ENCODE measurements at regions not wholly inside any gene's neighbourhood (a gene's known extent, or its start where the extent isn't known, plus 50 kb on each side); places are given as distances from the start of the nearest gene placed in this dataset.
A peak's percentile ranks its signal among the peaks of the same experiment; 100 is the strongest.
"Not testable (repeated sequence)": the region's sequence is repeated elsewhere in the genome, so short reads cannot be mapped to it uniquely, and the experiment has no call there.

DNA sequence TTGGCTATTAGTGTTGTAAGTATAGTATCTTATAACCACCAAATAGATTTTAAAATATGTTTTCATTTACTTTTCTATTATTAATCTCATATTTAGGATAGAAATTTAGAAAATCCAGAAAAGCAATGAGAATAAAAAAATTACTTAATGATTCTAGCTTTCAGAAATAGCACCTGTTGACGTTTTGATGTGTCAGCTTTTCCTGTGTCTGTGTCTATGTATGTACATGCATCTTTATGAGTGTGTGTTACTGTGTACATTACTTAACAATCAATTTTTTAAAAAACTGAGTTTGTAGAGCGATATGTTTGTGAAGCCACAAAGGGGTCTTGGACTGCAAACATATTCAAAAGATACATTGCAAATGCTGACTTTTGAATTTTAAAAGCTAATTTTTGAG is 526.9 kb downstream of the BCKDHB start:
- no peak for DNase-seq (ENCODE audit: low spot score)

DNA sequence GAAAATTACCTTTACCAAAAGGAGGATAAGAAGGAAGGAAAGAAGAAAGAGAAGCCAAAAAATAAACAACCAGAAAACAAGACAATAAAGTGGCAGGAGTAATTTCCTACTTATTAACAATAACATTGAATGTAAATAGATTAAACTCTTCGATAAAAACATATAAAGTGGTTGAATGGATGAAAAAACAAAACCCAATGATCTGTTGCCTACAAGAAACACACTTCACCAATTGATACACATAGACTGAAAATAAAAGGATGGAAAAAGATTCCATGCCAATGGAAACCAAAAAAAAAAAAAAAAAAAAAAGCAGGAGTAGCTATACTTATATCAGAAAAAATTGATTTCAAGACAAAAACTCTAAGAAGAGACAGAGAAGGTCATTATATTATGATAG is 518.9 kb downstream of the BCKDHB start:
- no peak for DNase-seq (ENCODE audit: low spot score)

DNA sequence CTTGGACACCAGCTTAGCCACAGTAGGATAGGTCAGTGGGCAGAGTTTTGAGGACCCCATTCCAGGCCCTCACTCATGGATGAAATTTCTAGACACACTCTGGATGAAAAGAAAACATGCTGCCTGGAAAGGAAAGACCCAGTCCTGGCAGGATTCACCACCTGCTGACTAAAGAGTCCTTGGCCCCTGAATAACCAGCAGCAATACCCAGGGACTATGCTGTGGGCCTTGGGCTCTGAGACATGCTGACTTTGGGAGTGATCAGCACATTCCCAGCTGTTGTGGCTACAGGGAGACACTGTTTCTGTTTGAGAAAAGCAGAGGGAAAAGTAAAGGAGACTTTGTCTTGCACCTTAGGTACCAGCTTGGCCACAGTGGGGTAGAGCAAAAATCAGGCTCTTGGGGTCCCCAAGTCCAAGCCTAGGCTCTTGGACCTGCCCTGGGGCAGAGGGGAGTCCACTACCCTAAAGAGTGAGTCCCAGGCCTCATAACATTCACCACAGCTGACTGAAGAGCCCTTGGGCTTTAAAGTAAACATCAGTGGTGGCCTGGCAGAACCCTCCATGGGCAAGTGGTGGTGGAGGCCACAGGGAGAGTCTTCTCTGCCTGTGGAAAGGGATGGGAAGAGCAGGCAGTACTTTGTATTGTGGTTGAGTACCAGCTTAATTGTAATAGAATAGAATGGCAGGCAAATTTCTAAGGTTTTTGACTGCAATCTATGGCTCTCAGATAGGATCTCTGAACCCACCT is 516.8 kb downstream of the BCKDHB start:
- no peak for DNase-seq (ENCODE audit: low spot score)

DNA sequence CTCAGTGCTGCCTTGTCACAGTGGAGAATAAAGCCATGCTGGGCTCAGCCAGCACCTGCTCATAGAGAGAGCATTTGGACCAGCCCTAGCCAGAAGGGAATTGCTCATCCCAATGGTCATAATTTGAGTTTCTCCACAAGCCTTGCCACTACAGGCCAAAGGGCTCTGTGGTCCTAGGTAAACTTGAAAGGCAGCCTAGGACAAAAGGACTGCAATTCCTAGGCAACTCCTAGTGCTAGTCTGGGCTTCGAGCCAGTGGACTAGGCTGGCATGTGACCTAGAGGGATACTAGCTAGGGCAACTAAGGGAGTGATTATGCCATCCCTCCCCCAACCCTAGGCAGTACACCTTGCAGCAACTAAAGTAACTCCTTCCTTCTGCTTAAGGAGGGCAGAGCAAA is 516.2 kb downstream of the BCKDHB start:
- no peak for DNase-seq (ENCODE audit: low spot score)

DNA sequence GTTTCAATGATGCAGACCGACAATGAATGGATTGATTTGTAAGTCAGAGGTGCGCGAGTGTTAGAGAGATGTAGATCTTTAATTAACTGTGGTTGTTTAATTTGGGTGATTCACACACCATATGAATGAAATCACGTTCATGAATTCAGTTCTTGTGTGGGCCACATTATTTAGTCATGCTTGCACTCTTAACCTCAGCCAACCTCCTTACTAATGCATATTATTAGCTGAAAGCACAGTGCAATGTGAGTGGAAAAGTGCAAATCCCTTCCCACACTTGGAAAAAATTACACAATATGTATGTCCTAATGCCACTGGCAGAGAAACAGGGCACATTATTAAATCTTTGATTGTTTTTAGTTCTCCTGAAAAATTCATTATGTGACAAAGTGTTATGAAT is 512.5 kb downstream of the BCKDHB start:
- DNase-seq (ENCODE audit: low spot score): no peak

DNA sequence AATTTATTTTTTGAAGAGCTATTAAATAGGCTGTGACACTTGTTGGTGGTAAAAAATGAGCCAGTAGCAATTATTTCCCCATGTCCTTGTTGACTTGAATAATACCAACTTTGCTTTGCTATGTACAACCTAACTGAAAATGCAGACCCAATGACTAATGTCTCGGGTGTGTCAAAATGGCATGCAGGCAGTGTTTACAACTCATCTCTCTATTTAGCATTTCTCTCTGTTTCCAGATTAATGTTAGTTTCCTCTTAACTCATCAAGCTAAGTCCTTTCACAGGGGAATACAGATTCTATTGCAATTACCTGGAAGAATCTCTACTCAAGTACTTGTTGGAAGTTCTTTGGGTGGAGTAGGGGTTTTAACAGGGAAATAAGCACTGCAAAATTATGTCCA is 504.4 kb downstream of the BCKDHB start:
- DNase-seq (ENCODE audit: low spot score): peak; percentile 22

DNA sequence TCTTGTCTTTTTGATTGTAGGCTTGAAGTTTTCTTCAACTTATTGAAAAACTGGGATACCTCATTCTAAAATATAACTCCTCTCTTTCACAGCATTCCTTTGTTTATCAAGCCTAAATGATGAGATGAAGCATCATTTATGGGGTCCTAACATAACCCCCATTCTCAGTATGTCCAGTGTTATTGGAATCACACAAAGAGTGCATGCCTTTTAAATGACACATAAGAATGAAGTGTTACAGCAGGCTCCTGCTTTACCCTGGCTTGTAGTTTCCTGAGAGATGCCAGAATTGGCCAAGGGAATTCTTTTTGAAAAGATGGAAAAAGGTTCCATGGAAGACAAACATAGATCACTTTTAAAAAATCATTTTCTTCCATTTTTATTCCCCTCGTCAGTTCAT is 502.4 kb downstream of the BCKDHB start:
- DNase-seq (ENCODE audit: low spot score): no peak

DNA sequence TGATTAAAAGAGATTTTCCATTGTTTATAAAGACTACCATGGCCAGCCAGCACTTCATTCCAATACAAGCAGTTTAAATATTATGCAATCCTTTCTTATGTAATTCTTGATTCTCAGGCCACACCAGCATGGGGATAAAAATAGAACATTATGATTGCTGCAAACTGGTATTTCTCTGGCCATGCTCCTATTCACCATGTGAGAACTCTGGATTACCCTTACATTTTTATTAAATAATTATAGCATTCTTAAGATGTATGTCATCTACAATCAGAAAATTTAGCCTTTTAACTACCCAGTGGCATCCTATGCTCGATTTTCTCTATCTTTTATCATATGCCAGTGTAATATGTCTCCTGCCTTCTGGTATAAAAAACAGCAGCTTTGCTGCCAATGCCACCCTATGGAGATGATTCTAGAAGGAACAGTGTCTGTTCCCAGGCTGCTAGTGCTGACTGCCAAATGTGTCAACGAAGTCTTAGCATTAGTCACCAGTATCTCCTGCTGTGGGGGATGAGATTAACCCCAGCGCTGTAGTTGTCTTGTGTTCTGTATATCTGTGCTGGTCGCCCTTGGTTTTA is 501.4 kb downstream of the BCKDHB start:
- DNase-seq (ENCODE audit: low spot score): peak; percentile 52

DNA sequence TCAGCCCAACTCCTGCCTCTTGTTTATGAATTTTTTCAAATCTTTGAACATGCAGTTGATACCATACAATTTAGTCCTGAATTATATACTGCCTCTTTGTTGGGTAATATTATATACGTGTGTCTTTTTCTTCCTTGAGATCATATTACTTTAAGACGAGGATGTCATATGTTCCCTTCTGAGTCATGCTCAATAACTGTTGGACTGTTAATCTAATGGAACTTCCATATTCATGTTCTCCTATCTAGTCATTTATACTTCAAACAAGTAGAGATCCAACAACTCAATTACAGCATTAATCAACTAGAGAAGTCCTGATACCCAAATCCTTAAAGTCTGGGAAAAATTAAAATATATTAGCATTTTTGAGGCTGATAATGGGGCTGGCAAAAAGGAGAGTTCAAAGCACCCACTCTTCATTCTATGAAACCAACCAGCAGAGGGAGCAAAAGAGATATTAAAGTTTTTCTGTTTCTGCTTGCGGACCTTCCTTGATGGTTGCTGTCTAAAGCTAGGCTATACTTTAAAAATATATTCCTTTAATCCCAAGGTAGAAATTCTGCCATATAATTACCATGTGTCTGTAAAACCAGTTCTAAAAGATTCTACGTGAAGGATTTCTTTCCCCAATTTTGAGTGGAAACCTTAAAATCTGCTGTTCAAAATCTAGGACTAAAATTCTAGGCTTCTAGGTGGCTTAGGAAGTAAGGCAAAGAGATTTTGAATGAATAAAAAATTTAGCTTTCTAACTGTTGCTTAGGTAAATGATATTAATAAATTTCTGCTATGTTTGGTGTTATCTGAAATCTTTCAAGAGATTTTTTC is 498.9 kb downstream of the BCKDHB start:
- DNase-seq (ENCODE audit: low spot score): no peak

DNA sequence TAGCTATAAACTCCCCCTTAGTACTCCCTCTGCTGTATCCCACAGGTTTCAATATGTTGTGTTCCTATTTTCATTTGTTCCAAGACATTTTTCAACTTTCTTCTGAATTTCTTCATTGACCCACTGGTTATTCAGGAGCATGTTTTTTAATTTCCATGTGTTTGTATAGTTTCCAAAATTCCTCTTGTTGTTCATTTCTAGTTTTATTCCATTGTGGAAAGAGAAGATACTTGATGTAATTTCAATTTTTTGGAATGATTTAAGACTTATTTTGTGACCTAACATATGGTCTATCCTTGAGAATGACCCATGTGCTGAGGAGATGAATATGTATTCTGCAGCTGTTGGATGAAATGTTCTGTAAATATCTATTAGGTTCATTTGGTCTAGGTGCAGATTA is 497.2 kb downstream of the BCKDHB start:
- DNase-seq (ENCODE audit: low spot score): no peak

DNA sequence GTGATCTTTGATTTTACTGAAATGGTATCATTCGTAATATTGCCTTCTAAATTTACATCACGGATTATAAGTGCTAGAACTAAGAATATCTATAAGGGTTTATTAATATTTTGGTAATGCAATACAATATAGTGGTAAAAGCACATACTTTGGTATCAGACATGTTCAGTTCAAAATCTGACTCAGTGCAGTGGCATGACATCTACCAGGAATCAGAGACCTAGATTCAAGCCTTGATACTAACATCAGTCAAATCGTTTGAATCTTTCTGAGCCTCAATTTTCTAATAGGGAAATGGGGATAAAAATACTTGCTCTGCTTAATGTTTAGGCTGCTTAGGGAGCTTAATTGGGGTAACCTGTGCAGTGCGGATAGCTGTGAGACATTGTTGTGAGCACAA is 488.0 kb downstream of the BCKDHB start:
- DNase-seq (ENCODE audit: low spot score): no peak

DNA sequence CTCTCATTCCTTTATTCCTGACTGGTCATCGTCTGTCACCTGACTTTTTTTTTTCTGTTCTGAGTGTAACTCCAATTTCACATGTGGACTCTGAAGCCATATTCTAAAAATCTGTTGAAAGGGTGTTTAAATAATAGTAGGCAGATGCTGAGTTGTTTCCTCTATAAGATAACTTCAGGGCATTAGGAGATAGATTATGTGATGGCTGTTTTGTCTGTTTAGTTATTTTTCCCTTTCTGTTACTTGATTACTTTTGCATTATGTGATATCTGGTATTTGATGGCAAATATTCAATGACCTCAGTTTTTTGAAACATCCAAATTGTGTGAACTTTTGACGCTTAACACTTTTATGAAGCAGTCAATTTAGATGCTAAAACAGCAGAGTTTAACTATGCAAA is 486.0 kb downstream of the BCKDHB start:
- DNase-seq (ENCODE audit: low spot score): no peak

DNA sequence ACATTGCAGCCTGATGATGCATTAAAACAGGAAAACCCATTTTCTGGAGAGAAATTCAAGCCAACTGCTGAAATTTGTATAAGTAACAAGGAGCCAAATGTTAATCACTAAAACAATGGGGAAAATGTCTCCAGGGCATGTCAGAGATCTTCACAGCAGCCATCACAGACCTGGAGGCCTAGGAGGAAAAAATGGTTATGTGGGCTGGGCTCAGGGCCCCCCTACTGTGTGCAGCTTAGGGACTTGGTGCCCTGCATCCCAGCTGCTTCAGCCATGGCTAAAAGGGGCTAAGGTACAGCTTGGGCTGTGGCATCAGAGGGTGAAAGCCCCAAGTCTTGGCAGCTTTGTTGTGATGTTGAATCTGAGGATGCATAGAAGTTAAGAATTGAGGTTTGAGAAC is 479.8 kb downstream of the BCKDHB start:
- no peak for DNase-seq (ENCODE audit: low spot score)

DNA sequence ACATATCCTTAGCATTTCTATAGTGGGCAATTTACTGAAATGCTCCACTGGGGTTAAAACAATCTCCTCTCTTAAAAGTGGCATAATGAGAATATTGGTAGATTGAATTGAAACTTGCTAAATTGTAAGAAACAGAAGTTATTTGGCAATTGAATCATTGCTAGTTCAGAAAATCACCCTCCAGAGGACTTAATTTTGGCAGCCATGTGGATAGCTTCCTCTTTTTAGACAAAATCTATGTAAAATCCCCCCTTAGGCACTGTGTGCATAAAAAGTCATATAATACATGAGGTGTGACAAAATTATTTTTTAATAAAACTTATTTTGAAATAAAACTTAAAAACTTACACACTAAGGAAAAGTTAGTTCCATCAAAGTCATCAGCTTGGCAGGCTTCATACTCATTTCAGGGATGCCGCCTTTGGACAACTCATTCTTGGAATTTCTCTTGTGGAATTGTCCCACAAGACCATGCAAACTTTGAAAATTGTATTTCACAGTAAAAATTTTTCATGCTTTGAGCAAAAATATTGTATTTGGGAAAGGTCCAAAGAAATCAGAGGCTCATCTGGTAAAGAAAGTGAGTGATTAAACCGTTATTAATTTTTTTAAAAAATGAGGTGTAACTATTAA is 473.0 kb downstream of the BCKDHB start:
- no peak for DNase-seq (ENCODE audit: low spot score)

DNA sequence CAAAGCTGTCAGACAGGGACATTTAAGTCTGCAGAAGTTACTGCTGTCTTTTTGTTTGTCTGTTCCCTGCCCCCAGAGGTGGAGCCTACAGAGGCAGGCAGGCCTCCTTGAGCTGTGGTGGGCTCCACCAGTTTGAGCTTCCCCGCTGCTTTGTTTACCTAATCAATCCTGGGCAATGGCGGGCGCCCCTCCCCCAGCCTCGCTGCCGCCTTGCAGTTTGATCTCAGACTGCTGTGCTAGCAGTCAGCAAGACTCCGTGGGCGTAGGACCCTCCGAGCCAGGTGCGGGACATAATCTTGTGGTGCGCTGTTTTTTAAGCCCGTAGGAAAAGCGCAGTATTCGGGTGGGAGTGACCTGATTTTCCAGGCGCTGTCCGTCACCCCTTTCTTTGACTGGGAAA is 466.8 kb downstream of the BCKDHB start:
- not testable (repeated sequence) for DNase-seq (ENCODE audit: low spot score)

DNA sequence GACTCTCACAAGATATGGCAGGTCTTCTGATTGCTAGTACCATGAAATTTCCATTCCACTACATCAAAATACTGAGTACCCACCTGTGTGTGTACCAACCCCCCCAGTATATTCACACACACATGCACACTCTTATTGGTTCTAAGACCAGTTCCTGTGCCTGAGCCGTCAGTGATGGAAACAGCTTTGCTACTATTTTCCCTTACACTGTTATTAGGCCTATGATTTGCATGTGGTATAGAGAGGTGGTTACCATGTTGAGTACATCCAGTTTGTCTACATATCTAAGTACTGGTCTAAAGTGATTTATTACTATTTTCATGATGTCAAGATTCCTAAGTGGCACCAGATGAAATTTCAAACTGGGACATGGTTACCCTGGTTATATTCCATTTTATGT is 459.9 kb downstream of the BCKDHB start:
- DNase-seq (ENCODE audit: low spot score): no peak

DNA sequence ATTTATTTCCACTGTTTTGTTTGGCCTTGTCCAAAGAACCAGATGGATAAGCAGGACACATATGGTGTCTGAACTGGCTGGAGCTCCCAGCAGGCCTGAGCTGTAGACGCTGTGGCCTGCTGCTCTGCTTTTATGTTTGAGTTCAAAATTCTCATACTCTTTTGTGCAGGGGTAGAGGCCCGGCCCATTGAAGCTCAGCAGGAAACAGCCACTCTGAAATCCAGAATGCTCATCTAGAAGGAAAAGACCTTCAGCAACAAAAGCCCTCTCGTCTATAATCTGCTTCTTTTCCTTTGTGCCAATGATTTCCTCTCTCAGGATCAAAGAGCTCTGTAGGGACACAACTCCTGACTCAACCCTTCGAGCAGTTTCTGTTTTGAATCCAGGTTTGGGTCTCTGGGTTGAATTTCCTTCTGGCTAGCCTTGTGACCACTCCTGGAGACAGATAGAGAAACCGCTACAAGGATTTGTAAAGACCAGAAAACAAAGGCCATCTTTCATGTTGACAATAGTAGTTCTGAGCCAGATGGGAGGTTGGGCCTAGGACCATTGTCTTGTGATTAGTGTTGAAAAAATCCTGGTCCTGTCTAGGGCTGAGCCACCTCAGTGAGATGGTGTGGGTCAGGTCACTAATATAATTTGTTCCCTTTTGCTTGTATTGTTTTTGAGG is 446.7 kb downstream of the BCKDHB start:
- DNase-seq (ENCODE audit: low spot score): no peak

DNA sequence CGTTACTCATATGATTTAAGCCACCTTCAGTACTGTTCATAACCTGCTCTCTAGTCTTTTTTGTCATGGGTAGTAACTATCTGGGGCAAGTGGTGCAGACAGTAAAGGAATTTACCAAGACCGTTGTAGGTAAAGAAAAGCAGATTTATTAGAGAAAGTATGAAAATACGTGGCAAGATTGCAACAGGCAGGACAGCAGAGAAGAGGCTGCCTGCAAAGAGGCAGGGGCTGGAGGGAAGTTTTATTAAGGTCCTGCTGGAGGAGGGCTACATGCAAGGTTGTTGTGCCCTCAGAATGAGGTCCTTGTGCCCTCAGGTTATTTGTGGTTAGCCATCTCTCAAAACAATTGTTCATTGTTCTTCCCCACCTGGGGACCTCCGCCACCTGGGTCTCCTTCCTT is 444.3 kb downstream of the BCKDHB start:
- no peak for DNase-seq (ENCODE audit: low spot score)

DNA sequence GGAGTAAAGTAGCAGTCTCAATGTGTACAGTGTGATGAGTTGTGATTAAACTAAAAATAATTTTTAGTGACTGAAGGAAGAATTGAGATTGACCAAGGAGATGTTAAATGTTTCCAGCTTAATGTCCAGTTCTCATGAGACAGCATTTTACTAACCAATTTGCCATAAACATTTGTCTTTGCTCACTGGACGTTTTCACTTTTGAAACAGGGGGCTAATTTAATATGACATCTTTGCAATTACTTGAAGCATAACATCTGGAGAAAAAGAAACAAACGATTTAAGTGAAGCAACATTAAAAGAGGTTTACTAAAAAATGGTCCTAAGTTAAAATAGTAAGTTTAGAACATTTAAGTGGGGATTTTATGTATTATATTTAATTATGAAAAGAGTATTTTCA is 443.8 kb downstream of the BCKDHB start:
- no peak for DNase-seq (ENCODE audit: low spot score)

DNA sequence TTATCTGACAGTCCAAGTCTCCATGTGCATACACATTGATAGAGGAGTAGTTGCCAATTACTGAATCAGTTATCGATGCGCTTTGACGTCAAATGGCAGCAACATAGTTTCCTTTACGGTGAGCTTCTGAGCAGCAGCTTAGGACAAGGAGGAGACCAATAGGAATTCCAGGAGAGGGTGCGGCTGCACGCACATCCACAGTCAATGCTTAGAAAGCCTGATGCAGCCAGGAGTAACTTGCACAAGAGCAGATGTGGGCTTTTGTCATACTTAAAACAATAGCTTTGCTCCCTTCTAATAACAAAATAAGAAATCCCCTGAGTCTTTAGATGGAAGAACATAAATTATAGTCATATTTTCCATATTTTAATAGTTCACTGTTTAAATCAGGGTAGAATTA is 442.1 kb downstream of the BCKDHB start:
- peak; percentile 43 for DNase-seq (ENCODE audit: low spot score)

DNA sequence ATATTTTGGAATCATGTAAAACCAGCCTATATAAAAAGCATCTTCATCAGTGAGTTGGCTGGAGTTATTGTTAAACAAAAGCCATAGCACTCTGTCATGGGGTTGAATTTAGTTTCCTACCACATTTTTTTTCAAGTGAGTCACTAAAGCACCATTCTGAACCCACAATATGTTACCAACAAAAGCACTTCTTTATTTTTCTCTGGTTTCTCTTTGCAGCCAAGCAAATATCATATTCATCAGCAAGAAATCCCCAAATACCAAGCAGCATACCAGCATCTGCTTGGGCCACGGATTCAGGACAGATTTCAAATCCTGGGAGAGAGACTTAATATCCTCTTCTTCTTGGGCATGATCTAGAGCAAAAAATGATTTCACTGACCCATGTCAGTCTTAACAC is 441.4 kb downstream of the BCKDHB start:
- peak; percentile 40 for DNase-seq (ENCODE audit: low spot score)
